B cell (primary cell): ENCODE measurements at regions not wholly inside any gene's neighbourhood (a gene's known extent, or its start where the extent isn't known, plus 50 kb on each side); places are given as distances from the start of the nearest gene placed in this dataset.

ENCODE experiments used
- ATAC-seq: fragments of 200-7000 bp; cut with Tn5 transposase; one replicate; pipeline ENCODE4 v1.10.0; 2021; ENCODE audit warnings: low read depth, mild to moderate bottlenecking, moderate number of reproducible peaks, moderate library complexity
- CTCF ChIA-PET: fragments of 350-600 bp; sonication (Branson Sonifier 250); formaldehyde crosslinking; loops from one replicate; lab custom pipeline; 2021; ENCODE audit warnings: antibody characterized with exemption, inconsistent platforms; lab: Charles Lee
- POLR2A ChIA-PET: fragments of 350-600 bp; sonication (Branson Sonifier 250); formaldehyde crosslinking; loops from one replicate; lab custom pipeline; 2021; ENCODE audit warnings: antibody characterized with exemption; lab: Charles Lee
- DNase-seq: peaks from one replicate; pipeline ENCODE4 v3.0.0; 2013
- H2AFZ ChIP-seq: 2 replicates; pipeline ENCODE4 v1.6.1; 2012; ENCODE audit warnings: mild to moderate bottlenecking, low read depth, low read length; ENCODE audit not compliant: insufficient read depth, poor library complexity, severe bottlenecking
- H3K27ac ChIP-seq, 2 donors: 1 replicate in 1 of 2; 2 replicates in 1 of 2; pipeline ENCODE4 v1.5.1; 2012 to 2013; ENCODE audit warnings: low read length in 2 of 2, mild to moderate bottlenecking in 2 of 2, moderate library complexity in 1 of 2
- H3K27me3 ChIP-seq, 4 experiments: fragments of 200-600 bp in 1 of 4; sonication (generic) in 1 of 4; replicated peaks in 1 of 4; 1 replicate in 2 of 4; 2 replicates in 2 of 4; pipeline versions ENCODE4 v1.6.1 to v1.7.0; 2013 to 2016; ENCODE audit warnings: low read length in 3 of 4, mild to moderate bottlenecking in 2 of 4, mixed read lengths in 1 of 4, moderate library complexity in 1 of 4; ENCODE audit not compliant: insufficient read depth in 4 of 4, control insufficient read depth in 3 of 4; ENCODE audit errors: control extremely low read depth in 1 of 4
- H3K36me3 ChIP-seq, 2 experiments: replicated peaks in 1 of 2; 1 replicate in 1 of 2; 2 replicates in 1 of 2; pipeline versions ENCODE4 v1.6.1 to v1.7.1; 2013; ENCODE audit warnings: low read length in 1 of 2; ENCODE audit not compliant: insufficient read depth in 2 of 2, control insufficient read depth in 1 of 2; ENCODE audit errors: control extremely low read depth in 1 of 2, extremely low read depth in 1 of 2
- H3K4me1 ChIP-seq, 2 donors: fragments of 200-600 bp in 1 of 2; sonication (generic) in 1 of 2; 1 replicate in 1 of 2; 2 replicates in 1 of 2; pipeline versions ENCODE4 v1.5.1 to v1.6.1; 2013 to 2017; ENCODE audit warnings: low read length in 2 of 2; ENCODE audit not compliant: control insufficient read depth in 2 of 2, insufficient read depth in 2 of 2
- H3K4me2 ChIP-seq: replicated peaks from 2 replicates; pipeline ENCODE3; 2012; ENCODE audit warnings: mild to moderate bottlenecking, low read depth, low read length; ENCODE audit not compliant: poor library complexity, severe bottlenecking
- H3K4me3 ChIP-seq, 5 experiments: fragments of 200-600 bp in 1 of 5; sonication (generic) in 1 of 5; 1 replicate in 3 of 5; 2 replicates in 2 of 5; pipeline versions ENCODE4 v1.5.1 to v1.7.0; 2011 to 2016; ENCODE audit warnings: low read length in 4 of 5, mild to moderate bottlenecking in 4 of 5, low read depth in 2 of 5, control low read depth in 1 of 5, moderate library complexity in 1 of 5; ENCODE audit not compliant: insufficient read depth in 1 of 5; ENCODE audit errors: control extremely low read depth in 1 of 5, extremely low read depth in 1 of 5
- H3K79me2 ChIP-seq: fragments of 200-600 bp; sonication (generic); one replicate; pipeline ENCODE4 v1.6.0; 2016; ENCODE audit warnings: low read length; ENCODE audit not compliant: control insufficient read depth, insufficient read depth
- H3K9ac ChIP-seq: fragments of 200-600 bp; sonication (generic); 2 replicates; pipeline ENCODE4 v1.6.1; 2017; ENCODE audit warnings: mild to moderate bottlenecking, low read length, moderate library complexity
- H3K9me3 ChIP-seq, 3 donors: one replicate each; pipeline versions ENCODE4 v1.6.1 to v1.7.1; 2013; ENCODE audit warnings: low read length in 2 of 3; ENCODE audit not compliant: control insufficient read depth in 2 of 3, insufficient read depth in 1 of 3; ENCODE audit errors: control extremely low read depth in 1 of 3
- H4K20me1 ChIP-seq: 2 replicates; pipeline ENCODE4 v1.6.0; 2012; ENCODE audit warnings: mild to moderate bottlenecking, low read length; ENCODE audit not compliant: insufficient read depth, control insufficient read depth, poor library complexity, severe bottlenecking
- H3K27ac Mint-ChIP-seq: one replicate; pipeline ENCODE4 v1.8.0; 2021; ENCODE audit warnings: mixed read lengths
- H3K27me3 Mint-ChIP-seq: one replicate; pipeline ENCODE4 v1.8.0; 2021; ENCODE audit warnings: mixed read lengths
- H3K4me1 Mint-ChIP-seq: one replicate; pipeline ENCODE4 v1.8.0; 2021; ENCODE audit warnings: mixed read lengths
- H3K4me3 Mint-ChIP-seq: one replicate; pipeline ENCODE4 v1.8.0; 2021; ENCODE audit warnings: mixed read lengths
- H3K9me3 Mint-ChIP-seq: one replicate; pipeline ENCODE4 v1.8.0; 2022; ENCODE audit warnings: mixed read lengths; ENCODE audit not compliant: insufficient read depth
- CTCF ChIP-seq: fragments of 200-600 bp; IDR thresholded peaks from one replicate; pipeline ENCODE4 v1.8.0; 2022; ENCODE audit warnings: antibody characterized with exemption, mild to moderate bottlenecking
- EZH2 ChIP-seq: IDR thresholded peaks from 2 replicates; pipeline ENCODE4 v1.6.1; 2012; ENCODE audit warnings: borderline replicate concordance, low read depth, mild to moderate bottlenecking, moderate library complexity, low read length; ENCODE audit not compliant: insufficient read depth, poor library complexity, severe bottlenecking
- WGBS: methylation state at CpG from one replicate; pipeline ENCODE4 v1.1.5; 2013; ENCODE audit warnings: missing lambda C conversion rate; ENCODE audit not compliant: insufficient coverage; 5-methylcytosine and 5-hydroxymethylcytosine counted together
- intact Hi-C: fragments of 100-400 bp; cut with micrococcal nuclease; formaldehyde crosslinking; loops from one replicate; pipeline ENCODE4 v1.10.0; 2022

DNA sequence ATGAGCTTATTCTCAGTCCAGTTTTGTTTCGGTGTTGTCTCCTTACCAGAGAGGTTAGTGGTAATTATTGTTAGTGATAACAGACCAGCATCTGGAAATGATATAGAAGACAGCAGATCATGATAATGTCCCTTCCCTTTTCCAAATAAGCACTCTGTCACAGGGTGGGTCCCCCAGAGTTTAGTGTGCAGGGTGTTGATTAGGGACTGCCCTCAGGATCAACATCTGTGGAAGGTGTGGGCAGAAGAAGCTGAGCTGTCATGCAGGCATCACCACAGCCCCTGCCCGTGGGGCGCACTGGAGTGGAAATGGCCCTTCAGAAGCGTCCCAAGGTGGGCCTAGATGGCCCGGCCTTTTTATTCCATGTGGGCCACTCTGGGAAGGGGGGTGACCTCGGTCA is 67.6 kb upstream of the DTNBP1 start:
- ATAC-seq (no peak), DNase-seq (no peak)
- 91% methylated on average over 5 of the region's 6 CpGs for WGBS
- TF ChIP-seq CTCF, result no peak
- TF ChIP-seq EZH2, result no peak
- peaks cover 0 to 3% (median 0%) of the 10 kb centered on the region in 4 experiments for H3K27me3 ChIP-seq
- no peaks in the 10 kb centered on the region for H3K4me1 ChIP-seq
- no peaks in the 10 kb centered on the region for H3K36me3 ChIP-seq
- CTCF ChIA-PET, result no interaction called here
- intact Hi-C loops, result no loop called here
- Mint-ChIP-seq H3K4me3 (no peak overlapping the region), H3K27me3 (peaks cover 8% of the 10 kb centered on the region), H3K27ac (no peak overlapping the region), H3K9me3 (no peaks in the 10 kb centered on the region), H3K4me1 (no peaks in the 10 kb centered on the region)
- no peak overlapping the region for H3K4me3 ChIP-seq
- no peaks in the 10 kb centered on the region for H3K79me2 ChIP-seq
- H4K20me1 ChIP-seq, result no peaks in the 10 kb centered on the region
- POLR2A ChIA-PET, result no interaction called here
- H3K9me3 ChIP-seq, result no peaks in the 10 kb centered on the region
- no peak overlapping the region for H3K9ac ChIP-seq
- H3K4me2 ChIP-seq, result no peak overlapping the region
- no peak overlapping the region for H3K27ac ChIP-seq
- H2AFZ ChIP-seq, result no peak overlapping the region

DNA sequence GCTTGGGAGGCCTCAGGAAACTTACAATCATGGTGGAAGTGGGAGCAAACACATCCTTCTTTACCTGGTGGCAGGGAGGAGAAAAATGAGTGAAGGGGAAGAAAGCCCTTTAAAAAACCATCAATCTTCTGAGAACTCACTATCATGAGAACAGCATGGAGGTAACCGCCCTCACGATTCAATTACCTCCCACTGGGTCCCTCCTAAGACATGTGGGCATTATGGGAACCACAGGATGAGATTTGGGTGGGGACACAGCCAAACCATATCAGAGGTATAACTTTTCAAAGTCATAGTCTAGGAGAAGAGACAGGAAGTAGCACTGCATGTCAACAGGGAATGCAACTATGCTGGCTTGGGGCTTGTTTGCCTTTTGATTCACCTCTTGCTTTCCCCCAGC is 59.9 kb upstream of the DTNBP1 start:
- Histone ChIP-seq H3K4me2 (no peak overlapping the region), H3K4me3 (no peak overlapping the region), H3K27ac (no peak overlapping the region), H3K9me3 (no peaks in the 10 kb centered on the region), H3K79me2 (no peaks in the 10 kb centered on the region), H4K20me1 (no peaks in the 10 kb centered on the region), H3K9ac (no peak overlapping the region), H3K27me3 (peaks cover 0 to 2% (median 0%) of the 10 kb centered on the region in 4 experiments), H2AFZ (no peak overlapping the region), H3K36me3 (no peaks in the 10 kb centered on the region), H3K4me1 (no peaks in the 10 kb centered on the region)
- no CpG with 5 or more reads among the region's 2 CpGs for WGBS
- Mint-ChIP-seq H3K4me3 (no peak overlapping the region), H3K27ac (no peak overlapping the region), H3K9me3 (no peaks in the 10 kb centered on the region), H3K4me1 (no peaks in the 10 kb centered on the region), H3K27me3 (peaks cover 7% of the 10 kb centered on the region)
- DNase-seq, result no peak
- ChIA-PET POLR2A (no interaction called here), CTCF (interaction anchor here (1.5 kb wide), 1 partner anchor 31 kb away, joined by 3 read pairs; no protein-coding TSS in a partner anchor)
- ATAC-seq, result no peak
- TF ChIP-seq EZH2, result no peak
- TF ChIP-seq CTCF, result no peak
- intact Hi-C loops, result no loop called here
